Chondrocyte (in vitro differentiated cells): ENCODE measurements at regions not wholly inside any gene's neighbourhood (a gene's known extent, or its start where the extent isn't known, plus 50 kb on each side); places are given as distances from the start of the nearest gene placed in this dataset.

Experiments used
- DNase-seq: peaks from one replicate; pipeline ENCODE4 v3.0.0; 2021; ENCODE audit warnings: mixed read lengths, low spot score
- H3K27ac Mint-ChIP-seq: one replicate; pipeline ENCODE4 v1.8.0; 2021; ENCODE audit warnings: mild to moderate bottlenecking, moderate library complexity, mixed read lengths; ENCODE audit not compliant: unreplicated experiment
- H3K27me3 Mint-ChIP-seq: 2 replicates; pipeline ENCODE4 v1.8.0; 2021; ENCODE audit warnings: low read depth, mixed read lengths
- H3K36me3 Mint-ChIP-seq: 2 replicates; pipeline ENCODE4 v1.8.0; 2021; ENCODE audit warnings: low read depth, mixed read lengths
- H3K4me1 Mint-ChIP-seq: 2 replicates; pipeline ENCODE4 v1.8.0; 2021; ENCODE audit warnings: low read depth, mild to moderate bottlenecking, mixed read lengths
- H3K4me3 Mint-ChIP-seq: one replicate; pipeline ENCODE4 v1.8.0; 2021; ENCODE audit warnings: mild to moderate bottlenecking, moderate library complexity, mixed read lengths; ENCODE audit not compliant: unreplicated experiment
- H3K9me3 Mint-ChIP-seq: 2 replicates; pipeline ENCODE4 v1.8.0; 2021; ENCODE audit warnings: low read depth, mixed read lengths
- TF ChIP-seq, protein P1 (sequence below): fragments of 200-600 bp; sonication (generic); IDR thresholded peaks from 2 replicates; pipeline ENCODE4 v1.5.0; 2021; ENCODE audit warnings: antibody characterized with exemption, mild to moderate bottlenecking, moderate library complexity

DNA sequence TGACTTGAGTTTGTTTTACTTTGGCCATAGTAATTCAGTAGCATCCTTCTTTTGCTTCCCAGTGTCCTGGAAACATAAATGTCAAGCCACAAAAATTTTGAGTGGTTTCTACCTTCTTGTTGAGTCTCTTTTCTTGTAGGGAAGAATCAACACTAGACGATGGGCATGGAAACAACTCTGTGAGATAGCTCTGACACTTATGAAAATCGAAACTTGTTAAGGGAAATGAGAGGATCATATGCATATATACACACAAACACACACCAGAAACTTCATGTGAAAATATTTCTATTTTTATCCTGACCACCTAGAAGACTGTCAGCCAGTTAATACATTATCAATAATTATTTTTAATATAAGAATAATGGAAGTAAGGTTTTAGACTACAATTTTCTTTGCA is 1247.3 kb upstream of the FLRT2 start:
- Mint-ChIP-seq H3K36me3 (no peaks in the 10 kb centered on the region), H3K27me3 (no peaks in the 10 kb centered on the region), H3K4me3 (no peak overlapping the region), H3K9me3 (no peaks in the 10 kb centered on the region), H3K27ac (no peak overlapping the region), H3K4me1 (no peaks in the 10 kb centered on the region)
- TF ChIP-seq, protein P1, sequence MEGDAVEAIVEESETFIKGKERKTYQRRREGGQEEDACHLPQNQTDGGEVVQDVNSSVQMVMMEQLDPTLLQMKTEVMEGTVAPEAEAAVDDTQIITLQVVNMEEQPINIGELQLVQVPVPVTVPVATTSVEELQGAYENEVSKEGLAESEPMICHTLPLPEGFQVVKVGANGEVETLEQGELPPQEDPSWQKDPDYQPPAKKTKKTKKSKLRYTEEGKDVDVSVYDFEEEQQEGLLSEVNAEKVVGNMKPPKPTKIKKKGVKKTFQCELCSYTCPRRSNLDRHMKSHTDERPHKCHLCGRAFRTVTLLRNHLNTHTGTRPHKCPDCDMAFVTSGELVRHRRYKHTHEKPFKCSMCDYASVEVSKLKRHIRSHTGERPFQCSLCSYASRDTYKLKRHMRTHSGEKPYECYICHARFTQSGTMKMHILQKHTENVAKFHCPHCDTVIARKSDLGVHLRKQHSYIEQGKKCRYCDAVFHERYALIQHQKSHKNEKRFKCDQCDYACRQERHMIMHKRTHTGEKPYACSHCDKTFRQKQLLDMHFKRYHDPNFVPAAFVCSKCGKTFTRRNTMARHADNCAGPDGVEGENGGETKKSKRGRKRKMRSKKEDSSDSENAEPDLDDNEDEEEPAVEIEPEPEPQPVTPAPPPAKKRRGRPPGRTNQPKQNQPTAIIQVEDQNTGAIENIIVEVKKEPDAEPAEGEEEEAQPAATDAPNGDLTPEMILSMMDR, result no peak
- no peak for DNase-seq

DNA sequence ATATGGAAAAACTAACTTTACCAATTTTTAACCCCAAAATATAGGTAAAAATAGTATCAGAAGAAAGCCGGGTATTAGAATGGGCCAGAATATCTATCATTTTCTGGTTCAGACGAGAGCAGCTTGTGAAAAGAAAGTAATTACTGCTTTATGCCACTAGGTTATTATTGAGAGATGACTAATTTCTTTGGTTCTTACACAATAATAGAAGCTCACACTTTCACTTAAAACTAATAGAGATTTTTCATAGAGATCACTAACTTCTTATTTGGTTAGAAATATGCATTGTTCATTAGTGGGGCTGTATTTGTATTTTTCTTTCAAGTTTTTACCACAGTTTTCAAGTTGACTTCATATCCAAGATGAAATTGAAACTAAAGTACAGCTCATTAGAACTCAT is 1241.2 kb upstream of the FLRT2 start:
- TF ChIP-seq, protein P1, result peak; percentile 32
- Mint-ChIP-seq H3K4me1 (no peaks in the 10 kb centered on the region), H3K36me3 (no peaks in the 10 kb centered on the region), H3K9me3 (peaks cover 8% of the 10 kb centered on the region), H3K4me3 (no peak overlapping the region), H3K27ac (no peak overlapping the region), H3K27me3 (no peaks in the 10 kb centered on the region)
- no peak for DNase-seq

DNA sequence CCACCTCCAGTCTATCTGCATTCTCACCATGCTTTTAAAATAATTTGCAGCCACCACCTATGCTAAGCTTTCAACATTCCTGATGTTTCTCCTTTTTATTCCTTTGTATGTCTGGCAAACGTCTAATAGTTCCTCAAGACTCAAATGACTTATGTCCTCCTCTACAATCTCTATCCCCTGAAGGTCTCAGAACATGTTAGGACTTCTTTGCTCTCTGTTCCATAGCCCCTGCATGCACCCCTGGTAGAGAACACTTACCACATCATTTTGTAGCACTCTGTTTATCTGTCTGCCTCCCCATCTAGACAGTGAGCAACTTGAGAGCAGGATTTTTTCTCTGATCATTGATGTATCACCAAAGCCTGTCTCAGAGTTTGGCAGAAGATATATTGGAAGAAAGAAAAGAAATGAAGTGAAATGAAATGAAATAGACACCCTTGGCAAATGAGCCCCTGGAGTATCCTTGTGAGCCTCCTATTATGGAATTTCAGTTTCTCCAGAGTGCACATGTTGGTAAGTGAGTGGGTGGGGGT is 1231.2 kb upstream of the FLRT2 start:
- TF ChIP-seq, protein P1, result no peak
- peaks cover 3% of the 10 kb centered on the region for H3K4me1 Mint-ChIP-seq
- H3K9me3 Mint-ChIP-seq, result no peaks in the 10 kb centered on the region
- DNase-seq, result no peak
- no peak overlapping the region for H3K27ac Mint-ChIP-seq
- H3K4me3 Mint-ChIP-seq, result no peak overlapping the region
- H3K36me3 Mint-ChIP-seq, result no peaks in the 10 kb centered on the region
- no peaks in the 10 kb centered on the region for H3K27me3 Mint-ChIP-seq

DNA sequence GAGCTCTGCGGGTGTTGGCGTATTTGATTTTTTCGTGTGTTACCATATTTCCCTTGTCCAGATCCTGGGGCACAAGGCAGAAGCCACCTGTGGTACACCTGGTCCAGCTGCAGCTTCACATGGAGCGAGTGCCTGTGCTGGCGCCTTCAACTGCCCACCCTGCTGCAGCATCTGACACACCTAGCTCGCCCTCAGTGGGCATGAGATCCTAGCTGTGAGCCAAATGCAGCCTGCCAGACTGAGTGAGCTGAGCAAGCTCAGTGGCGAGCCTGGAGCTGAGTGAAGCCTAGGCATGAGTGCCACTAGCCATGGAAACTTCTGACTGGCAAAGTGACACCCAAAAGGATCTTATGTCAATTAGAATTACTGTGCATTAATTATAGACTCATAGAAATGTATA is 1226.8 kb upstream of the FLRT2 start:
- H3K4me3 Mint-ChIP-seq, result no peak overlapping the region
- peaks cover 11% of the 10 kb centered on the region for H3K36me3 Mint-ChIP-seq
- peaks cover 22% of the 10 kb centered on the region for H3K9me3 Mint-ChIP-seq
- no peak overlapping the region for H3K27ac Mint-ChIP-seq
- H3K4me1 Mint-ChIP-seq, result peaks cover 3% of the 10 kb centered on the region
- TF ChIP-seq, protein P1, result no peak
- DNase-seq, result no peak
- no peaks in the 10 kb centered on the region for H3K27me3 Mint-ChIP-seq

DNA sequence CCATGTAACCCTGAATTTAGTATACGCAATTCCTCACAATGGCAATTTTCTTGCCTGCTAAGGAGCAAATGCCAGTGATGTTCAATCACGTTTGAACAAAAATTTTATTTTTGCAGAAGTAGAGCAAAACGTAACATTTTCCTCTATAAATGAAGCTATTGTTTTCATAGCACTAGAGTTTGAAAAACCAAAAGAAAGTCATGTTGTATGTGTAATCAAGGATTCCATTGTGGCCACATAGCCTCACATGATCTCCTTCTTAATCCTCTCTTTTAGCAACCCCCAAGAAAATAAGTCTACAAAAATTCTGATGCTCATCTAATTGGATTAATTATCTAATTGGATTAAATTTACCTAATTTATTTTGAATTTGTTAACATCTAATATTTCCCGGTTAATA is 1217.4 kb upstream of the FLRT2 start:
- peaks cover 2% of the 10 kb centered on the region for H3K36me3 Mint-ChIP-seq
- no peak overlapping the region for H3K27ac Mint-ChIP-seq
- TF ChIP-seq, protein P1, result no peak
- no peak overlapping the region for H3K4me3 Mint-ChIP-seq
- DNase-seq, result no peak
- H3K9me3 Mint-ChIP-seq, result peaks cover 5% of the 10 kb centered on the region
- no peaks in the 10 kb centered on the region for H3K4me1 Mint-ChIP-seq
- no peaks in the 10 kb centered on the region for H3K27me3 Mint-ChIP-seq
